HG02870 (cell line): ENCODE measurements at regions not wholly inside any gene's neighbourhood (a gene's known extent, or its start where the extent isn't known, plus 50 kb on each side); places are given as distances from the start of the nearest gene placed in this dataset.
"Not testable (repeated sequence)": the region's sequence is repeated elsewhere in the genome, so short reads cannot be mapped to it uniquely, and the experiment has no call there.

Experiments
- ATAC-seq: cut with Tn5 transposase; IDR thresholded peaks from one replicate; pipeline ENCODE4 v1.9.1; 2021; ENCODE audit warnings: mild to moderate bottlenecking, moderate library complexity; ENCODE audit not compliant: unreplicated experiment

GRCh38 chr3:159502986-159503385 is 485.6 kb upstream of the IL12A start:
- no peak for ATAC-seq

DNA sequence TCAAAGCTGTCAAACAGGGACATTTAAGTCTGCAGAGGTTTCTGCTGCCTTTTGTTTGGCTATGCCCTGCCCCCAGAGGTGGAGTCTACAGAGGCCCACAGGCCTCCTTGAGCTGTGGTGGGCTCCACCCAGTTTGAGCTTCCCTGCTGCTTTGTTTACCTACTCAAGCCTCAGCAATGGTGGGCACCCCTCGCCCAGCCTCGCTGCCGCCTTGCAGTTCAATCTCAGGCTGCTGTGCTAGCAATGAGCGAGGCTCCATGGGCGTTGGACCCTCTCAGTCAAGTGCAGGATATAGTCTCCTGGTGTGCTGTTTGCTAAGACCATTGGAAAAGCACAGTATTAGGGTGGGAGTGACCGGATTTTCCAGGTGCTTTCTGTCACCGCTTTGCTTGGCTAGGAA is 477.6 kb upstream of the IL12A start:
- not testable (repeated sequence) for ATAC-seq

DNA sequence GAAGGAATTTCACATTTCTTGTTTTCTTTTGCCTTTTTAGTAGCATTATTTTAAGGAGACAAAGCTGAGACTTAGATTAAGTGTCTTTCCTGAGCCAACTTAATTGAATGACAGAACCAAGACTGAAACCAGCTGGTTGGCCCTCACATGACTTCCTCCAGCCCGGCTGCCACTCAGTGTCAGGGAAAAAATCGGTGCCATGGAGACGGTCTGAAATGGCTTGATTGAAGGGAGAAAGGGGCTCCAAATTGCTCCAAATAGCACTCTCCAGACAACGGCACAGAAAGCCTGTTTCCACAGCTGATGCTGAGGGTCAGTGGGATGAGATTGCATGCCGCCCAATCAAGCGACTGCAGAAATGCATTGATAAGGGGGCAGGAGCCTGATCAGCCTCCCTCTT is 475.2 kb upstream of the IL12A start:
- no peak for ATAC-seq

GRCh38 chr3:159513867-159514380 is 474.7 kb upstream of the IL12A start:
- no peak for ATAC-seq

DNA sequence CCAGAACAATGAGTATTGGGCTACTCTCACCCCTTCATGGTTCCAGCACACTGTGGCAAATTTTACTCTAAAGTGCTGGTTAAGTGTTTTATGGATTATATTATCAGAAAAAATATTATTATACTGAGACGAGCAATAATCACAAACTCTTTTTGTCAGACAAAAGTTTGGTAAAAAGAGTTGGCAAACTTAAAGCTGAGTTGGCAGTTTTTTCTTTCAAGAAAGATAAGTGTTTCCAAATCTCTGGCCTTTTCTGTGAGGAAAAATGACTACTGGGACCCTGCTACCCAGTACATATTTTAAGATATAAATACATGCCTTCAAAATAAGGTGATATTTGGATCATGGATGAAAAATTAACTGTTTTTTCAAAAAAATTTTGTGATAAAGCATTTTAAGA is 471.5 kb upstream of the IL12A start:
- no peak for ATAC-seq

- no peak for ATAC-seq
Measured at GRCh38 chr3:159520638-159521037, 468.0 kb upstream of the IL12A start.

DNA sequence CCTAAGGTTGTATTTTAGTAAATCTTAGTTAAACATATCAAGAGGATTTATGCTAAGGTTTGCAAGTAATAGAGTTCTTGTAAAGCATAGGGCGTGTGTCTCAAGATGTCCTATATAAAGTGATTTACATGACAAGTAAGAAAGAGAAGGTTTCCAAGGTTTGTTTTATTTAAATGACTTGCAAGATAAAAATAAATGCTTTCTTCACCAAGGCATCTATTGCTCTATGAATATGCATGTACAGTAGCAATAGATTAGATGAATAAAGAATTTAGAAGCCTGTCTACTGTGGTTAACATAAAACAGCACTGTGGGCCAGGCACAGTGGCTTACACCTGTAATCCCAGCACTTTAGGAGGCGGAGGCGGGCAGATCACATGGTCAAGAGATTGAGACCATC is 466.4 kb upstream of the IL12A start:
- ATAC-seq, result no peak

- ATAC-seq, result no peak
Measured at GRCh38 chr3:159528251-159528895, 460.3 kb upstream of the IL12A start.

- no peak for ATAC-seq
Measured at GRCh38 chr3:159532577-159532976, 456.1 kb upstream of the IL12A start.

- no peak for ATAC-seq
Measured at GRCh38 chr3:159534496-159534895, 454.1 kb upstream of the IL12A start.

DNA sequence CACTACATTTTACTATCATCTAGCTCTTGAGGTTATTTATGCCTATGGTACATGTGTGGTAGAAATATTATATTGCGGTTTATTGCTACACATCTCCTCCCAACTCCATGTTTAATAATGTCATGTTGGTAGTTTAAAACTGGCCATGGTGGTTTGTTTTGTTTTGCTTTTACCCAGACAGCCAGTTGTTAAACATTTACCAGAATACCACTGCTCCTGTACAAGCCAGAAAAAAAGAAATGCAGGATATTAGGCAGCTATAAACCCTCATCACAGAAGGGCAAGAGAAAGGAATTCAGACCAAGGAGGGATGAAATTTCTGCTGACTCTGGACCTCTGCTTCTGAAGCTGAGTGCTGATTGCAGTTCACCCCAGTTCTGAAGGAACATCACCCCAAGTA is 451.8 kb upstream of the IL12A start:
- ATAC-seq, result no peak

GRCh38 chr3:159538507-159538906 is 450.1 kb upstream of the IL12A start:
- ATAC-seq, result no peak

DNA sequence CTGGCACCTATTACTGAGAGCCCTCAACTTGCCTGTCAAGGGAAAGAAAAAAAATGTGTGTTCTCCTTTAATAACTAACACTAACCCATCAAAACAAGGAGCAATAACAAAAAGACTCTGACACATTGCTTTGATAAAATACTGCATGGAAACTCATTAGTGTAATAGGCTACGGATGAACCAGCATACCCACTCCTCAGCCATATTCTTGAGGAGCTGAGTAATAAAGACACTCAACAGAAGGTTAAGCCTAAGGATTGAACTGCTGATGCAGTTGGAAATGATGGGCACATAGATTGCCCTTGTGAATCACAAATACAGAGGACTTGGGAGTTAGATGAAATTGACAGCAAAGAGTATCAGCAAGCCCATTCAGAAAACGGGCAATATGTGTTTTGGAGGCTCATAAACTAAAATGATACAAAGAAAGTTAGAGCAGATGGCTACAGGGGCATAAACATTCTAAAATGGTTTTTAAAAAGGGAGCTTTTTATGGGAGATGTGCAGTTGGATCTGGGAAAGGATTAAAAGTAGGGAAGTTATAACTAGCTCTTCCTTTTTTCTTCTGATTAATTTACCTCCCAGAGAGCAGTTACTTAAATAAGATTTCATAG is 447.6 kb upstream of the IL12A start:
- no peak for ATAC-seq

DNA sequence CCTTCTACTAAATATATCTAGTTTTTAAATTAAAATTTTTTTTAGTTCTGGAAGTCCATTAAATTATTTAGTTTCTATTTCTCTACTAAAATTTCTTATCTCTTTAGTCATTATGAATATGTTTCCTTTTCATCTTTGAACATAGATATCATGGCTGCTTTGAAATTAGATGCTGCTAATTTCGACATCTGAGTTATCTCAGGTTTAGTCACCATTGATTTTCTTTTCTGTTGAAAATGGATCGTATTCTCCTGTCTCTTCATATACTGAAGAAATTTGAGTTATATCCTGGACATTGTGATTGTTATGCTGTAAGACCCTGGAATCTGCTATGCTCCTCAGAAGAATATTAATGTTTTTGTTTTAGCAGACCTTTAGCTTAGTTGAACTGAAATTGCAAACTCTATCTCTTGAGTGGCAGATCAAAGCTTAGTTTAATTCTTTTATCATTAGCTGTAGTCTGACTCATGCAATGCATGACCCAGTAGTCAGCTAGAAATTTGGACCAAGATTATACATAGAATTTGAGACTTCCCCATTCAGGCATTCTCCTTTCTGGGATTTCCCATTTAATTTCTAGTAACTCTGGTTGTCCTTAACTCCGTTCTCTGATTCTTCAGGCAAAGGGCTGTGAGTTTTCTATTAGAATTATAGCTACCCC is 439.8 kb upstream of the IL12A start:
- ATAC-seq, result no peak

DNA sequence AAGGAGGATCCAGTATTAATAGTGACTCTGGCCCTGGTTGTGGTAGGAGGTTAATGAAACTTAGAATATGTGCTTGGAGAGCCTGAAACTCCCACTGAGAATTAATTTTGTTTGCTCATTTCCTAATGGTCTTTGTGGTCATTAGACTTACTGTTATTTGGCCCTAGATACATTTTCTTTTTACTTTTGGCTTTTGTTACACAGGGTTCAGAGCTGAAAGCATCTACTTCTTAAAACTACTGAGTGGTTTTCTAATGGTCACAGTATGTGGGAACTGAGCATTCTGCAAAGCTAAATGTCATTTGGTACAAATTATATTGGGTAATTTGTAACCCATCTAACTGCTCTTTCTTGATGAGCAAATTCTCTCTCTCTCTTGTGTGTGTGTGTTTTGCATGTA is 433.4 kb upstream of the IL12A start:
- no peak for ATAC-seq

DNA sequence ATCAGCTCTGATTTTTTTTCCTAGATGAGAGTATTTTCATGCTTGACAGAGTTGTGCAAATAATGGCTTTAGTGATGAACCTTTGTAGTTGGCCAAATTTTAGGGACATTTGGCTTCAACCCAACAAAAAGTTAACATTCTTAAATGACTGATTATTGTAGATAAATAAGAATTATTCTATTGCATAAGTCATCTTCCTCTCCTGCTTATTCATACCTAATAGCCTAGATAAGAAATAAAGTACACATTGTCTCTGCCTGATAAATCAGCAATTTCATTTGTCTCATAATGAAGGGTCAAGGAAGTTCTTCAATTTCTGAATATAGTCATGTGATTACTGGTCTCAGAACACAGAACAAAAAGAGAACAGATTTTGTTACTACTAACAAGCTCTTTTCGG is 428.9 kb upstream of the IL12A start:
- ATAC-seq, result no peak

DNA sequence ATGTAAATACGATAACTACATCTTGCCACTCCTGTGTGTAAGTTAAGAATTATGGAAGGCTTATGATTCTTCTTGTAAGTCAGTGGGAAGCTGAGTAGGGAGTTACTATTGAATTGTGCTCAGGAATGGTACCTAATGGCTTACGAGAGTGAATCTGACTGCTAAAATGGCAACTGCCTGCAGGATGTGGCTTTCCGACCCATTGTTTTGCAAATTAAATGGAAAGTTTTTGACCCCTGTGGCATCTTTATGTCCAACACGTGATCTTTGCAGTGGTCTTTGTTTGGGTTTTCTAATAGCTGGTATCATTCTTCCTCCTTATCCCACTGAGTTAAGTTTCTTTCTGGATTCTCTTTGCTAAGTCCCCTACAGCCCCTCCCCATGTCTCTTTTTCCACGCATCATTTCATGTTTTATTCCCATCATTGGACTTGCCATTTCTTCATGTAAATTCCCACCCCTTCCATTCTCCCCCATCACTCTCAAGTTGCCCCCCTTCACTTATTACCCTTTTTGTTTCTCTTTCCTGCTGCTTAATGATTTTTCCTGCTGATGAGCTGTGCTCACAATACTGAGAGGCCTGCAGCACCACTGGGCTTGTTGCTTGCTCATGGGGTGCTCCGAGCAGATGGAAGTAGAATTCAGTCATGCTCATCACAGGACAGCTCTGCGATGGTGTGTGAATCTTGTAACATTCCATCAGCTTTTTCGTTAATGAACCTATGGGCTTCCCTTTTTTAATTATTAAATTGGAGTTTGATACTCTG is 428.2 kb upstream of the IL12A start:
- no peak for ATAC-seq

DNA sequence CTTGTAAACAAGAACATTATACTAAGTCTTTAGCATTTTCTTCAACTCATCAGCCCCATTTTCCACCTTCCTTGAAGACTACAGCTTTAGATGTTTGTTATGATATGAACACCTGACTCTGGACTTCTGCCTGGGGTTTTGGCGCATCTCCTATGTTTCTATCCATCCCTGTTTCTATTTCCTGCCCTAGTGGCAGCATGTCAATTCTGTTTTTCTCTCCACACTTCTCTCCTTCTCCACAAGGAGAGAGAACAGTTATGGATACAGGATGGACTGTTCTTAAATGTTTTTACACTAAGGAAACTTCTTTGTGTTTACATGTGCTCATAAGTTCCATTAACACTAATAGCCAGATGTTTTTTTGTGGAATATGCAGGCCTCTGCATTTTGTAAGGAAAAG is 423.3 kb upstream of the IL12A start:
- no peak for ATAC-seq

GRCh38 chr3:159583662-159584061 is 405.0 kb upstream of the IL12A start:
- no peak for ATAC-seq

DNA sequence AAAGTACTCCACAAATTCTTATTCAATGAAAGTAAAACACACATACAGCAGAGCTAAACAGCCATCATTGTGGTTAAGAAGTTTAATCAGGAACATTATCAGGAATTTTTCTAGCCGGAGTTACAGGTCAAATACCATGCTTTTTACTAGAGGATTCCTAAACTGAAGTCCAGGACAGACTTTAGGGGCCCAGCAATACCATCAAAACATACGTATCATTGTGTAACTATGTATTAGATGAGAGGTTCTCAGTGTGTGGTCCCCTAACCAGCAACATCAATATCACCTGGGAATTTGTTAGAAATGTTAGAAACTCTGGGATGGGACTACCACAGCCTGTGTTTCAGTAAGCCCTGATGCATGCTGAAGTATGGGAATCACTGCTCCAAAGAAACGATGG is 404.2 kb upstream of the IL12A start:
- ATAC-seq, result no peak

GRCh38 chr3:159586571-159587202 is 401.9 kb upstream of the IL12A start:
- ATAC-seq, result no peak
